ENCODE measurements at regions not wholly inside any gene's neighbourhood (a gene's known extent, or its start where the extent isn't known, plus 50 kb on each side); places are given as distances from the start of the nearest gene placed in this dataset.

DNA sequence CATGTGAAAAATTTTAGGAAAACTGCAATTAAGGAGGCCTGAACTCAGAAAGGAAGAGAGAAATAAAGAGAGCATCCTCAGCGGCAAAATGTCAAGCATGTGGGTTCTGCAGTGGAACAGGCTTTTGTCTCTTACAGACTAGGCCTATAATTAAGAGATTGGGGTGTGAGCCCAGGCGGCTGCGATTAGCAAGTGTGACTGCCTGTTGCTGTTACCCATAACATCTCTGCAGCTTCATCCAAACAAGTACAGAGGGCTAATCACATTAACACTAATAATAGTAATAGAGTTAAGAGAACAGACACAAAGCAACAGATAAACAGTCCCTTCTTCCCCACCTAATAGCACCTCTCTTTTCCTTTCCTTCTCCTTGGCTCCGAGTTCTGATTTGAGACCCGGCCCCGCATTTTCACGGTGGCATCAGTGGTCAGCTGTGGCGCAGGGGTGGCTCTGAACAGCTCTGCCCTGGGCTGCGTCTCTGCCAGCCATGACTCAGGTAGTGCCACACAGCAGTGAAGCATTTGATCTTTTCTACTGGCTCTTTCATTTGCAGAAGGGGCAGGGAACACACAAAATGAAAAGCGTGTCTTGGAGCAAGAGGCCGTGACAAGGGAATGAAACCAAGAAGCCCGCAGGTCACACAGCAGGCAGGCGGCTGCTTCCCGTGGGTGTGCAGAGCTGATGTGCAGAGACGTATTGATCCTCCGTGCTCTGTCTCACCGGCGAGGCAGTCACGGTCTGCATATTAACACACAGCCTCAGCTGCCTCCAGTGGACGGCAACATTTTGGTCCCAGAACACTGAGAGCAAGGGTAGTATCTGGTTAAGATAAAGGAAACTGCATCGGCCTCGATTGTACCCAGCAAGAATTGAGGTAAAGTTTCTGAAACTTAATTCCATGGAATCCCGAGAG lies 103.1 kb downstream of the KLF6 start:
- no peak for DNase-seq
- 77 to 84% (median 81%) methylated on average over 23 of the region's 23 CpGs for WGBS, 4 donors
- no peak overlapping the region for H3K27ac ChIP-seq
- no peak overlapping the region for H3K4me3 ChIP-seq
- H3K4me1 ChIP-seq, result peaks cover 0 to 2% (median 0%) of the 10 kb centered on the region in 12 donors
- ATAC-seq, result peak; percentile 39 to 66 (median 54)
- H3K27me3 ChIP-seq, result no peaks in the 10 kb centered on the region
- H3K9me3 ChIP-seq, result no peaks in the 10 kb centered on the region
- TF ChIP-seq POLR2A (IDR thresholded peaks at IDR 0.05), result no peak
- TF ChIP-seq, protein P1, sequence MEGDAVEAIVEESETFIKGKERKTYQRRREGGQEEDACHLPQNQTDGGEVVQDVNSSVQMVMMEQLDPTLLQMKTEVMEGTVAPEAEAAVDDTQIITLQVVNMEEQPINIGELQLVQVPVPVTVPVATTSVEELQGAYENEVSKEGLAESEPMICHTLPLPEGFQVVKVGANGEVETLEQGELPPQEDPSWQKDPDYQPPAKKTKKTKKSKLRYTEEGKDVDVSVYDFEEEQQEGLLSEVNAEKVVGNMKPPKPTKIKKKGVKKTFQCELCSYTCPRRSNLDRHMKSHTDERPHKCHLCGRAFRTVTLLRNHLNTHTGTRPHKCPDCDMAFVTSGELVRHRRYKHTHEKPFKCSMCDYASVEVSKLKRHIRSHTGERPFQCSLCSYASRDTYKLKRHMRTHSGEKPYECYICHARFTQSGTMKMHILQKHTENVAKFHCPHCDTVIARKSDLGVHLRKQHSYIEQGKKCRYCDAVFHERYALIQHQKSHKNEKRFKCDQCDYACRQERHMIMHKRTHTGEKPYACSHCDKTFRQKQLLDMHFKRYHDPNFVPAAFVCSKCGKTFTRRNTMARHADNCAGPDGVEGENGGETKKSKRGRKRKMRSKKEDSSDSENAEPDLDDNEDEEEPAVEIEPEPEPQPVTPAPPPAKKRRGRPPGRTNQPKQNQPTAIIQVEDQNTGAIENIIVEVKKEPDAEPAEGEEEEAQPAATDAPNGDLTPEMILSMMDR (IDR thresholded peaks at IDR 0.05), result no peak
- no peaks in the 10 kb centered on the region for H3K36me3 ChIP-seq
- intact Hi-C loops (cut with DNase I), result no loop called here

GRCh38 chr10:3679950-3680629 lies 104.9 kb downstream of the KLF6 start:
- 65 to 80% (median 74%) methylated on average over 8 of the region's 8 CpGs for WGBS, 4 donors
- Histone ChIP-seq H3K27ac (no peak overlapping the region), H3K27me3 (no peaks in the 10 kb centered on the region), H3K4me1 (peaks cover 0 to 2% (median 0%) of the 10 kb centered on the region in 12 donors), H3K36me3 (no peaks in the 10 kb centered on the region), H3K9me3 (no peaks in the 10 kb centered on the region), H3K4me3 (no peak overlapping the region)
- no peak for ATAC-seq
- TF ChIP-seq, protein P1 (IDR thresholded peaks at IDR 0.05), result no peak
- TF ChIP-seq POLR2A (IDR thresholded peaks at IDR 0.05), result no peak
- intact Hi-C loops (cut with DNase I), result no loop called here
- no peak for DNase-seq

DNA sequence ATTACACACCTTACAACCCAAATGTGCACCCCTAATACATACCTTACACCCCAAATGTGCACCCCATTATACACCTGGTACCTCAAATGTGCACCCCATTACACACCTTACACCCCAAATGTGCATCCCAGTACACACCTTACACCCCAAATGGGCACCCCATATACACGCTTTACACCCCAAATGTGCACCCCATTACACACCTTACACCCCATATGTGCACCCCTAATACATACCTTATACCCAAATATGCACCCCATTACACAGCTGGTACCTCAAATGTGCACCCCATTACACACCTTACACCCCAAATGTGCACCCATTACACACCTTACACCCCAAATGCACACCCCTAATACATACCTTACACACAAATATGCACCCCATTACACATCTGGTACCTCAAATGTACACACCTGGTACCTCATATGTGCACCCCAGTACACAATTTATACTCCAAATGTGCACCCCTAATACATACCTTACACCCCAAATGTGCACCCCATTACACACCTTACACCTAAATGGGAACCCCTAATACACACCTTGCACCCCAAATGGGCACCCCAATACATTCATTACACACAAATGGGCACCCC lies 106.3 kb downstream of the KLF6 start:
- WGBS, 4 donors, result 65 to 81% (median 72%) methylated on average over 1 of the region's 1 CpG

More for the DNA sequence above, 106.3 kb downstream of the KLF6 start:
- no peaks in the 10 kb centered on the region for H3K9me3 ChIP-seq
- no peak for ATAC-seq
- intact Hi-C loops (cut with DNase I), result no loop called here
- H3K4me1 ChIP-seq, result peaks cover 0 to 2% (median 0%) of the 10 kb centered on the region in 12 donors
- TF ChIP-seq, protein P1 (IDR thresholded peaks at IDR 0.05), result no peak
- TF ChIP-seq POLR2A (IDR thresholded peaks at IDR 0.05), result no peak
- H3K36me3 ChIP-seq, result no peaks in the 10 kb centered on the region
- no peaks in the 10 kb centered on the region for H3K27me3 ChIP-seq
- no peak for DNase-seq
- no peak overlapping the region for H3K4me3 ChIP-seq
- H3K27ac ChIP-seq, result no peak overlapping the region

Data from heart left ventricle (tissue), 16 donors.